ENCODE measurements at regions not wholly inside any gene's neighbourhood (a gene's known extent, or its start where the extent isn't known, plus 50 kb on each side); places are given as distances from the start of the nearest gene placed in this dataset.

DNA sequence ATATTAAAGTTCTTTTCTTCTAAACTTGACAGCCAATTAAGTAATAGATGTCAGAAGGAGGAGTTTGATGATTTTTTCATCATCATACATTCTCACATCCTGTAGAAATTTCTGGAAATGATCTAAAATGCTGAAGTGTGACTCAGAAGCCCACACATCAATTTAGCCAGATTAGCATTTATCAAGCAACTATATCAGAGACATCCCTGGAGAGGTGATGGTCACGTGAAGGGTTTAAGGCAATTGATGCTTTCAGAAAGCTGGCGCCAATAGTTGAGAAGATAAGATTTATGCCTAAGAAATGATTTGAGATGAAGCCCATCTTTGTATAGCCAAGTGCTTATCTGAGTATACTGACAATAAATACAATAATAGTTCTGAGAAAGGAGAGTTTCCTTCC is 162.9 kb upstream of the RORB start:
- TF ChIP-seq, protein P1, sequence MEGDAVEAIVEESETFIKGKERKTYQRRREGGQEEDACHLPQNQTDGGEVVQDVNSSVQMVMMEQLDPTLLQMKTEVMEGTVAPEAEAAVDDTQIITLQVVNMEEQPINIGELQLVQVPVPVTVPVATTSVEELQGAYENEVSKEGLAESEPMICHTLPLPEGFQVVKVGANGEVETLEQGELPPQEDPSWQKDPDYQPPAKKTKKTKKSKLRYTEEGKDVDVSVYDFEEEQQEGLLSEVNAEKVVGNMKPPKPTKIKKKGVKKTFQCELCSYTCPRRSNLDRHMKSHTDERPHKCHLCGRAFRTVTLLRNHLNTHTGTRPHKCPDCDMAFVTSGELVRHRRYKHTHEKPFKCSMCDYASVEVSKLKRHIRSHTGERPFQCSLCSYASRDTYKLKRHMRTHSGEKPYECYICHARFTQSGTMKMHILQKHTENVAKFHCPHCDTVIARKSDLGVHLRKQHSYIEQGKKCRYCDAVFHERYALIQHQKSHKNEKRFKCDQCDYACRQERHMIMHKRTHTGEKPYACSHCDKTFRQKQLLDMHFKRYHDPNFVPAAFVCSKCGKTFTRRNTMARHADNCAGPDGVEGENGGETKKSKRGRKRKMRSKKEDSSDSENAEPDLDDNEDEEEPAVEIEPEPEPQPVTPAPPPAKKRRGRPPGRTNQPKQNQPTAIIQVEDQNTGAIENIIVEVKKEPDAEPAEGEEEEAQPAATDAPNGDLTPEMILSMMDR (IDR thresholded peaks at IDR 0.05) = no peak
- TF ChIP-seq EZH2 (IDR thresholded peaks at IDR 0.05; ENCODE audit: borderline replicate concordance, insufficient read depth, low read depth, low read length, poor library complexity, severe bottlenecking) = no peak
